Kidney (tissue), 13 donors: ENCODE measurements at regions not wholly inside any gene's neighbourhood (a gene's known extent, or its start where the extent isn't known, plus 50 kb on each side); places are given as distances from the start of the nearest gene placed in this dataset.
A peak's percentile ranks its signal among the peaks of the same experiment; 100 is the strongest.

Source experiments
- DNase-seq, 5 donors: peaks; one replicate each; pipeline ENCODE4 v3.0.0-alpha.2; 2013 to 2020
- FAIRE-seq: peaks from 2 replicates; lab custom pipeline; 2012; peaks lifted over from hg19 to GRCh38; lab: Jason Lieb, UNC
- H3K27ac ChIP-seq, 2 donors: one replicate each; pipeline ENCODE4 v1.7.0; 2013; ENCODE audit warnings: low read depth in 2 of 2, low read length in 2 of 2, inconsistent platforms in 1 of 2
- H3K27me3 ChIP-seq: one replicate; pipeline ENCODE4 v1.7.1; 2013; ENCODE audit warnings: low read length, inconsistent platforms; ENCODE audit not compliant: control insufficient read depth, insufficient read depth
- H3K36me3 ChIP-seq, 3 donors: one replicate each; pipeline versions ENCODE4 v1.7.0 to v1.7.1; 2013; ENCODE audit warnings: low read length in 3 of 3, control low read depth in 1 of 3, inconsistent platforms in 1 of 3; ENCODE audit not compliant: insufficient read depth in 3 of 3, control insufficient read depth in 2 of 3
- H3K4me1 ChIP-seq, 3 donors: one replicate each; pipeline versions ENCODE4 v1.7.0 to v1.7.1; 2013; ENCODE audit warnings: low read length in 3 of 3, inconsistent platforms in 1 of 3, low read depth in 1 of 3; ENCODE audit not compliant: control insufficient read depth in 2 of 3, insufficient read depth in 2 of 3
- H3K4me3 ChIP-seq, 3 donors: one replicate each; pipeline versions ENCODE4 v1.7.0 to v1.8.1; 2013; ENCODE audit warnings: low read length in 3 of 3, control low read depth in 1 of 3, inconsistent platforms in 1 of 3
- H3K9ac ChIP-seq, 3 donors: one replicate each; pipeline versions ENCODE4 v1.7.0 to v1.7.1; 2013; ENCODE audit warnings: low read length in 3 of 3, control low read depth in 1 of 3, inconsistent platforms in 1 of 3
- H3K9me3 ChIP-seq, 3 donors: one replicate each; pipeline versions ENCODE4 v1.7.0 to v1.7.1; 2013; ENCODE audit warnings: low read length in 3 of 3, control low read depth in 1 of 3, inconsistent platforms in 1 of 3; ENCODE audit not compliant: control insufficient read depth in 2 of 3, insufficient read depth in 1 of 3
- CTCF ChIP-seq: IDR thresholded peaks from 3 replicates; pipeline ENCODE4 v1.5.1; 2012; ENCODE audit warnings: mild to moderate bottlenecking, moderate library complexity, borderline replicate concordance; ENCODE audit not compliant: insufficient read depth; ENCODE audit errors: extremely low read depth
- intact Hi-C: fragments of 100-400 bp; cut with DNase I; formaldehyde crosslinking; loops from one replicate; pipeline ENCODE4 v1.11.1; 2022
- donor health status: control.
- donor health status: control.
- donor health status: control.
- donor health status: control.
- donor health status: control.
- donor health status: DM: yes; HTN: yes; CAD: no.
- donor health status: Normal renal cell carcinoma (clear cell type).

- TF ChIP-seq CTCF, result no peak
- H3K4me1 ChIP-seq, result no peaks in the 10 kb centered on the region
- no peaks in the 10 kb centered on the region for H3K9me3 ChIP-seq
- intact Hi-C loops, result no loop called here
- H3K36me3 ChIP-seq, result no peaks in the 10 kb centered on the region
- DNase-seq (no peak), FAIRE-seq (no peak)
- H3K9ac ChIP-seq, result no peak overlapping the region
- H3K27ac ChIP-seq, result no peak overlapping the region
- no peaks in the 10 kb centered on the region for H3K27me3 ChIP-seq
- no peak overlapping the region for H3K4me3 ChIP-seq
Observed at GRCh38 chr2:153394686-153395085, 83.9 kb downstream of the RPRM start.

DNA sequence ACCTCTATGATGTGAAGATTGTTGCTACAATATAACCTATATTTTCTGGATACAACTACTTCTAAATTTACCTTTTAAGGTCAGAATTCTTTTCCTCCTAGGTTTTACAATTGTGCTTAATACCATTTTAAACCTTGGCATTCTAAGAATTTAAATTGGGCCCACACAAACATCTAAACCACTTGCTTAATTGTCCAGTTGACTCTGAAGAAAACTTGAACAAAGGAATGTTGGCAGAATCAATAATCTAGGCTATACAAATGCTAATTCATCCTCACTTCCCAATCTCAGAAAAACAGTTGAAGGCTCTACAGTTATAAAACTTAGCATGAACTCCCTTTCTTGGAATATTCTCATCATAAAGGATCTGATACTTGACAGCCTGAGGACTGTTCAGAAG is 84.3 kb downstream of the RPRM start:
- H3K36me3 ChIP-seq, result no peaks in the 10 kb centered on the region
- no peak for DNase-seq
- H3K27ac ChIP-seq, result no peak overlapping the region
- TF ChIP-seq CTCF, result no peak
- no peaks in the 10 kb centered on the region for H3K9me3 ChIP-seq
- H3K27me3 ChIP-seq, result no peaks in the 10 kb centered on the region
- intact Hi-C loops, result no loop called here
- no peak overlapping the region for H3K4me3 ChIP-seq
- H3K4me1 ChIP-seq, result no peaks in the 10 kb centered on the region
- H3K9ac ChIP-seq, result no peak overlapping the region
- no peak for FAIRE-seq

- FAIRE-seq (no peak), DNase-seq (no peak)
- H3K4me1 ChIP-seq, result no peaks in the 10 kb centered on the region
- no peaks in the 10 kb centered on the region for H3K27me3 ChIP-seq
- no peak overlapping the region for H3K27ac ChIP-seq
- no peaks in the 10 kb centered on the region for H3K9me3 ChIP-seq
- no peak overlapping the region for H3K4me3 ChIP-seq
- no peaks in the 10 kb centered on the region for H3K36me3 ChIP-seq
- TF ChIP-seq CTCF, result no peak
- no peak overlapping the region for H3K9ac ChIP-seq
- intact Hi-C loops, result no loop called here
Observed at GRCh38 chr2:153393518-153393917, 85.0 kb downstream of the RPRM start.

DNA sequence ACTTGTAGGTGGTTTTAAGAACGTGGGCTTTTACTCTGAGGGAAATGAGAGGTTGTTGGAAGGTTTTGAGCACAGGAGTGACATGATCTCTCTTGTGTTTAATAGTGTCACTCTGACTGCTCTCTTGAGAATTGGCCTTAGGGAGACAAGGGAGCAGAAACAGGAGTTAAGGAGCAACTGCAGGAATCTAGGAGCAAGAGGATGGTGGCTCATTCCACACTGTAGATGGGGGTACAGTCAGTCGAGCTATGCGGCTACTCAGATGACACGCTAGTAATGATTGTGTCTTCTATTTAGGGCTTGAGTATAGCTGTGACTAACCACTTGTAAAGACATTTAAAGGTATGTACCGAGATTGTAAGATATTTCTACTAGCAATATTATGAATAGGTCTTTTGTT is 87.4 kb downstream of the RPRM start:
- no peak for TF ChIP-seq CTCF
- Histone ChIP-seq H3K27me3 (no peaks in the 10 kb centered on the region), H3K36me3 (no peaks in the 10 kb centered on the region), H3K9me3 (no peaks in the 10 kb centered on the region), H3K4me3 (no peak overlapping the region), H3K27ac (no peak overlapping the region), H3K4me1 (no peaks in the 10 kb centered on the region), H3K9ac (no peak overlapping the region)
- DNase-seq (peak in 1 of 5 donors; percentile 10), FAIRE-seq (no peak)
- intact Hi-C loops, result no loop called here
